GM06990 (cell line): ENCODE measurements at regions not wholly inside any gene's neighbourhood (a gene's known extent, or its start where the extent isn't known, plus 50 kb on each side); places are given as distances from the start of the nearest gene placed in this dataset.

Experiments
- DNase-seq: peaks from one replicate; pipeline ENCODE4 v3.0.0-alpha.2; 2011; ENCODE audit not compliant: insufficient read length; ENCODE audit errors: extremely low read depth
- H3K27me3 ChIP-seq: replicated peaks from 2 replicates; pipeline ENCODE4 v1.6.0; 2011; ENCODE audit warnings: low read length; ENCODE audit not compliant: control insufficient read depth, insufficient read depth
- H3K36me3 ChIP-seq: 2 replicates; pipeline ENCODE4 v1.5.1; 2011; ENCODE audit warnings: low read length; ENCODE audit not compliant: control insufficient read depth, insufficient read depth
- H3K4me3 ChIP-seq: replicated peaks from 2 replicates; pipeline ENCODE4 v1.5.1; 2011; ENCODE audit warnings: low read depth, mild to moderate bottlenecking, control low read depth, low read length
- TF ChIP-seq, protein P1 (sequence below): IDR thresholded peaks from 2 replicates; pipeline ENCODE4 v1.5.1; 2011; ENCODE audit warnings: low read length, control low read depth, mild to moderate bottlenecking, inconsistent platforms; ENCODE audit not compliant: insufficient read depth, poor library complexity, severe bottlenecking

DNA sequence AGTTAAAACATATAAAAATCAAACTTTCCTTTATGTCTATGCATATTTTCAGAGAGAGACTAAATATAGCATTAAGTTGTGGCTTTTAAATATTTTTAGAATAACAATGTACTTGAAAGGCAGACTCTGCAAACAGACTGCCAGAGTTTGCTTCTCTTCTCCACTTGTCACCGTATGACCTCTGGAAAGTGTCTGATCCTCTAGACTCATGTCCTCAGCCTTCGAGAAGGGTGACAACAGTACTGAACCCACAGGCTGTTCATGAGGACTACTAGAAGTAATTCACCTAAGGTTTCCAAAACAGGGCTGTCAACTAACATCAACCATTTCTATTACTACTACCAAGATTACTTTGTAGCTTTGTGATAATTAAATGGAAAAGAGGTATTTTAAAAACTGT is 167.7 kb upstream of the TBCA start:
- Histone ChIP-seq H3K27me3 (no peaks in the 10 kb centered on the region), H3K4me3 (no peak overlapping the region), H3K36me3 (no peaks in the 10 kb centered on the region)
- TF ChIP-seq, protein P1, sequence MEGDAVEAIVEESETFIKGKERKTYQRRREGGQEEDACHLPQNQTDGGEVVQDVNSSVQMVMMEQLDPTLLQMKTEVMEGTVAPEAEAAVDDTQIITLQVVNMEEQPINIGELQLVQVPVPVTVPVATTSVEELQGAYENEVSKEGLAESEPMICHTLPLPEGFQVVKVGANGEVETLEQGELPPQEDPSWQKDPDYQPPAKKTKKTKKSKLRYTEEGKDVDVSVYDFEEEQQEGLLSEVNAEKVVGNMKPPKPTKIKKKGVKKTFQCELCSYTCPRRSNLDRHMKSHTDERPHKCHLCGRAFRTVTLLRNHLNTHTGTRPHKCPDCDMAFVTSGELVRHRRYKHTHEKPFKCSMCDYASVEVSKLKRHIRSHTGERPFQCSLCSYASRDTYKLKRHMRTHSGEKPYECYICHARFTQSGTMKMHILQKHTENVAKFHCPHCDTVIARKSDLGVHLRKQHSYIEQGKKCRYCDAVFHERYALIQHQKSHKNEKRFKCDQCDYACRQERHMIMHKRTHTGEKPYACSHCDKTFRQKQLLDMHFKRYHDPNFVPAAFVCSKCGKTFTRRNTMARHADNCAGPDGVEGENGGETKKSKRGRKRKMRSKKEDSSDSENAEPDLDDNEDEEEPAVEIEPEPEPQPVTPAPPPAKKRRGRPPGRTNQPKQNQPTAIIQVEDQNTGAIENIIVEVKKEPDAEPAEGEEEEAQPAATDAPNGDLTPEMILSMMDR = no peak
- DNase-seq = no peak

DNA sequence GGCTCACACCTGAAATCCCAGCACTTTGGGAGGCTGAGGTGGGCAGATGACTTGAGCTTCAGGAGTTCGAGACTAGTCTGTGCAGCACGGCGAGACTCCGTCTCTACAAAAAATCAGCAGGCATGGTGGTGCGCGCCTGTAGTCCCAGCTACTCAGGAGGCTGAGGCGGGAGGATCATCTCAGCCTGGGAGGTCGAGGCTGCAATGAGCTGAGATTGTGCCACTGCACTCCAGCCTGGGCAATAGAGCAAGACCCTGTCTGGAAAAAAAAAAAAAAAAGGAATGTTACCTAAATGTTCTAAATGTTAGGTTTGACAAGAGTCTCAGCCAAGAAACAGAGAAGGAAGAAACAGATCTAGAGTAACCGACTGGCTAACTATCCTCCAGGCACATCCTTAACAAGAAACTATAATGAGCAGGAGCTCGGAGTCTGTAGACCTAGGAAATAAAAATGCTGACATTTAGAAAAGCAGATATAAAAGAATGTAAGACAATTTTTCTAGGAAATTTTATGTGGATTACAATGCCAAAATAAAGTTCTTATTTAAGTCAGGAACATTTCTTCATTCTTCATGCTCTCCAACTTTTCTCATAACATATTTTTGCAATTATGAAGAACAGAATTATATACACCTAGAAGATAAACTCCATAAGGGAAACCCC is 166.6 kb upstream of the TBCA start:
- DNase-seq = no peak
- no peaks in the 10 kb centered on the region for H3K36me3 ChIP-seq
- TF ChIP-seq, protein P1 = no peak
- H3K4me3 ChIP-seq = no peak overlapping the region
- H3K27me3 ChIP-seq = no peaks in the 10 kb centered on the region

DNA sequence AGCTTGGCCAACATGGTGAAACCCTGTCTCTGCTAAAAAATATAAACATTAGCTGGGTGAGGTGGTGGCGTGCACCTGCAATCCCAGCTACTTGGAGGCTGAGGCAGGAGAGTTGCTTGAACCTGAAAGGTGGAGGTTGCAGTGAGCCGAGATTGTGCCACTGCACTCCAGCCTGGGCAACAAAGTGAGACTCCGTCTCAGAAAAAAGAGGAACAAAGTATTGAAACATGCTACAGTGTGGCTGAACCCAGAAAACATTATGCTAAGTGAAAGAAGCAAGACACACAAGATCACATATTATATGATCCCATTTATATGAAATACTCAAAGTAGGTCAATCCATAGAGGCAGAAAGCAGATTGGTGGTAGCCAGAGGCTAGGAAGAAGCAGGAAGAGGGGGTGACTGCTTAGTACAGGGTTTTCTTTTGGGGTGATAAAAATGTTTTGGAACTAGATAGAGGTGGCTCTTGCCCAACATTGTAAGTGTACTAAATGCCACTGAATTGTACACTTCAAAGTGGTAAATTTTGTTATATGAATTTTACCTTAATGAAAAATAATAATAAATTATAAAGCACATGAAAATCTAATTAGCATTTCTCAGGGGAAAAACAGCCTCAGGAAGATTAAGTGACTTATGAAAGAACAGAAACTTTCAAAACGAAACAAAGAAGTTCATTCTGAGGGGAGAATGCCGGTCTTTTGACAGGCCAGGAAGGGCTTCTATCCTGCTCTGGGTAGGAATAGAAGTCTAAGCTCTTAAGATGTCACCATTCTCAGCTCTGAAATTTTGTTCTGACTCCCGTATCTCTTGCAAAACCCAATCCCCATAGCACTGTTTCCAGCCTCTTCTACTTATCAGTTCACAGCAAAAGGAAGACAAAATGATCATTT is 161.1 kb upstream of the TBCA start:
- H3K4me3 ChIP-seq = peak overlapping the region; percentile 9; the same call in 1 of the 2 replicates
- TF ChIP-seq, protein P1 = no peak
- no peaks in the 10 kb centered on the region for H3K27me3 ChIP-seq
- no peaks in the 10 kb centered on the region for H3K36me3 ChIP-seq
- peak; percentile 55 for DNase-seq

DNA sequence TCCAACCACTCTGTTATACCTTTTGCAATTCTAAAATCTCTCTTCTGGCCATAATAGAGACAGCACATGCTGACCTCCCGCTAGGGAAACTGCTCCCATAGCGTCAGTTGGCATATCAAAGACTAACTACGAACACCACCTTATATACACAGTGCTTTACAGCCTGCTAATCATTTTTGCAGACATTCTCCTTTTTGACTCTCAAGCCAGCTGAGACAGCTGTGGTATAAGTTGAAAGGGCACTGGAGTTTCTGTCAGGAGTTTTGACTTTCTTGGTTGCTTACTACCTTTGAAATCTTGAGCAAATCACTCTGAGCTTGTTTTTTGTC is 160.2 kb upstream of the TBCA start:
- Histone ChIP-seq H3K4me3 (no peak overlapping the region), H3K27me3 (no peaks in the 10 kb centered on the region), H3K36me3 (no peaks in the 10 kb centered on the region)
- no peak for DNase-seq
- TF ChIP-seq, protein P1 = no peak

DNA sequence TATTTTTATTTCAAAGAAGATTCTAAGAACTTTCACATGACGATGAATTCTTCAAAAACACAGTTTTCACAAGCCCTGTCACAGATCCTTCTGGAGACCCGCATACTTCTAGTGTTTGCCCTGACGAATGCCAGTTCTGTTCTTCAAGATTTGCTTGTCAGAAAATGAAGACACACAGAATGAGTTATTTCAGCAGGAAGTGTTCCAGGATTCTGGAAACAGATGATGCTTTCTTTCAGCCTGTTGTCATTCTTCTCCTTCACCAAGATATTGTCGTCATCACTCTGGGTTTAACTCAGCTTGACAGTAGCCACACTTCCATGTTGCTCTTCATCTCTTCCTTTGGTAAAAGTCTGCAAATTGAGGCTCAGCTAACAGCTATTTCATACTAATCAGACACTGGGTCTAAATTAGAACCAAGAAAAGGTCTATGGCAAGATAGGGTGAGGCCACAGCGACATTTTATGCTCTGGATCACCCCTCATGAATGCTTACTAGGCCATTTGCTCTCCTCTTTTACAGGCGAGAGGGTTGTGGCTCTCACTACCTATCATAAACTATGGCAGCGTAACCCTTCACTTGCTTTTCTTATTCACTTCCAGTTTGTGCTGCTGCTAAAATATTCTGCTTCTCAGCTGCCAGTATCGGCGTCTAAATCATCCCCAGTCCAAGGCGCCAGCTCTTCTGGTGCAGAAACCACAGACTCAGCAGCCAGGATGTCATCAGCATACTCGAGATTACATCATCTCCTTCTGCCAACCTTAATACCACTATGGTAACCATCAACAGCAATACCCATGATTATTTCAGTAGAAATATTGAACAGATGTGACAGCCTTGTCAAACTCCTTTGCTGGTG is 159.6 kb upstream of the TBCA start:
- no peak overlapping the region for H3K4me3 ChIP-seq
- peak; percentile 44 for DNase-seq
- TF ChIP-seq, protein P1 = no peak

More for the DNA sequence above, 159.6 kb upstream of the TBCA start:
- H3K27me3 ChIP-seq = no peaks in the 10 kb centered on the region
- H3K36me3 ChIP-seq = no peaks in the 10 kb centered on the region
